PC-3 (cell line): ENCODE measurements at regions not wholly inside any gene's neighbourhood (a gene's known extent, or its start where the extent isn't known, plus 50 kb on each side); places are given as distances from the start of the nearest gene placed in this dataset.

Source experiments
- EZH2 ChIP-seq: fragments of 300-600 bp; sonication (generic); IDR thresholded peaks from one replicate; pipeline ENCODE4 v1.6.1; 2017; ENCODE audit warnings: antibody characterized with exemption, mild to moderate bottlenecking, low read length; ENCODE audit not compliant: unreplicated experiment
- EZH2phosphoT487 ChIP-seq: fragments of 300-600 bp; sonication (generic); IDR thresholded peaks from 2 replicates; pipeline ENCODE4 v1.6.1; 2018; ENCODE audit warnings: mild to moderate bottlenecking, antibody characterized with exemption, low read length, borderline replicate concordance
- TF ChIP-seq, protein P1 (sequence below): fragments of 300-600 bp; sonication (generic); conservative IDR thresholded peaks from 2 replicates; pipeline ENCODE4 v1.5.1; 2017; ENCODE audit warnings: antibody characterized with exemption, low read depth, mild to moderate bottlenecking, low read length

DNA sequence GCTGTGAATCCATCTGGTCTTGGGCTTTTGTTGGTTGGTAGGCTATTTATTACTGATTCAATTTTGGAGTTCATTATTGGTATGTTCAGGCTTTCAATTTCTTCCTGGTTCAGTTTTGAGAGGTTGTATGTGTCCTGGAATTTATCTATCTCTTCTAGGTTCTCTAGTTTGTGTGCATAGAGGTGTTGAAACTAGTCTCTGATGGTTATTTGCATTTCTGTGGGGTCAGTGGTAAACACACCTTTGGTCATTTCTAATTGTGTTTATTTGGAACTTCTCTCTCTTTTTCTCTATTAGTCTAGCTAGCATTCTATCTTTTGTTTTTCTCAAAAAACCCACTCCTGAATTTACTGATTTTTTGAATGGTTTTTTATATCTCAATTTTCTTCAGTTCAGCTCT is 70.1 kb upstream of the IRAK1BP1 start:
- TF ChIP-seq, protein P1, sequence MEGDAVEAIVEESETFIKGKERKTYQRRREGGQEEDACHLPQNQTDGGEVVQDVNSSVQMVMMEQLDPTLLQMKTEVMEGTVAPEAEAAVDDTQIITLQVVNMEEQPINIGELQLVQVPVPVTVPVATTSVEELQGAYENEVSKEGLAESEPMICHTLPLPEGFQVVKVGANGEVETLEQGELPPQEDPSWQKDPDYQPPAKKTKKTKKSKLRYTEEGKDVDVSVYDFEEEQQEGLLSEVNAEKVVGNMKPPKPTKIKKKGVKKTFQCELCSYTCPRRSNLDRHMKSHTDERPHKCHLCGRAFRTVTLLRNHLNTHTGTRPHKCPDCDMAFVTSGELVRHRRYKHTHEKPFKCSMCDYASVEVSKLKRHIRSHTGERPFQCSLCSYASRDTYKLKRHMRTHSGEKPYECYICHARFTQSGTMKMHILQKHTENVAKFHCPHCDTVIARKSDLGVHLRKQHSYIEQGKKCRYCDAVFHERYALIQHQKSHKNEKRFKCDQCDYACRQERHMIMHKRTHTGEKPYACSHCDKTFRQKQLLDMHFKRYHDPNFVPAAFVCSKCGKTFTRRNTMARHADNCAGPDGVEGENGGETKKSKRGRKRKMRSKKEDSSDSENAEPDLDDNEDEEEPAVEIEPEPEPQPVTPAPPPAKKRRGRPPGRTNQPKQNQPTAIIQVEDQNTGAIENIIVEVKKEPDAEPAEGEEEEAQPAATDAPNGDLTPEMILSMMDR, result no peak
- TF ChIP-seq EZH2, result no peak
- no peak for TF ChIP-seq EZH2phosphoT487
